ENCODE measurements at regions not wholly inside any gene's neighbourhood (a gene's known extent, or its start where the extent isn't known, plus 50 kb on each side); places are given as distances from the start of the nearest gene placed in this dataset.

DNA sequence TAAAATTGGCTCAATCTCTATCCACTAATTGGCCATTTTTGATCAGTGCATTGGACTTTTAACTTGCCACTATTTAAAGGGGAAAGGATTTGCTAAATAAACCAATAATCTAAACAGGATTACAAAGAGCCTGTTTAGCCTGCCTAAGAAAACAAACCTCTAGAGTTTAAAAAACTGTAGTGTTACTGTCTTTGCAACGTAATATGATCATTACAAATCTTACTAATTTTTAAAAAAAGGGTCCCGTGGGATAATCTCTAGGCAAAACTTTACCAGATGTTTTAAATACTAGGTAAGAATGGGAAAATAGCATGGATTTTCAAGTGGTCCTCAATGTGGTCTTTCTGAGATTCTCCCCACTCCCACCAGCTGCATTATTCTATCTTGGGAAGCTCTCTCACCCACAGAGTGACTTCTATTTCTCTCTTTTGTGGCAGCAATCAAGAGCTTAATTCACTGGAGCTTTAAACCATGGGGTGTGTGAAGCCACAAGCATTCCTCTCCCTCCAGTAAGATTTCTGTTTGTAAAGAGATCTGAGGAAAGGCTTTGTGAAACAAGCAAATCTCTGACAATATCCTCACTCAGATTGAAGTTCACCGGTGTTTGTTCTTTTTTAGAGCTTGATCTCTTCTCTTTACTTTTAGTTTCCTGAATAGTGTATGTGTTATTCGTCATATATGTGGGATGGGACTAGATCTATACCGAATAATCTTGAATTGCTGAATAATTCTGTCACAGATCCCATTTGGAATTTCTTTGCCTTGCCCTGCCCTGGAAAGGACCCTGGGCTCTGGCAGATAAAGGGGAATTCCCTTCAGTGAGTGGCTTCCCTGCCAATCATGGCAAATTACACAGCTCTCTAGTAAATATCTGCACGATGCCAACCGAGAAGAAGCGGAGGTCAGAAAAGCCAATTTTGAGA is 132.2 kb downstream of the TLR5 start:
- Histone ChIP-seq H3K9me3 (ENCODE audit: insufficient read depth in 2 of 2, low read depth in 1 of 2, low read length in 1 of 2) (no peaks in the 10 kb centered on the region), H4K5ac (ENCODE audit: insufficient read length, low read depth, low read length) (no peak overlapping the region), H2BK15ac (ENCODE audit: low read length) (no peak overlapping the region), H3K36me3 (ENCODE audit: control insufficient read depth in 2 of 4, insufficient read depth in 4 of 4, low read length in 3 of 4) (peaks cover 0 to 21% (median 8%) of the 10 kb centered on the region in 4 experiments; a peak in 5 of 8 replicates), H2AFZ (ENCODE audit: low read length) (no peak overlapping the region), H3K4me1 (replicated peaks in 1 of 4; ENCODE audit: control insufficient read depth in 3 of 4, insufficient read depth in 4 of 4, low read length in 3 of 4) (peaks cover 0 to 5% (median 2%) of the 10 kb centered on the region in 4 experiments; a peak in 4 of 7 replicates), H3K18ac (ENCODE audit: extremely low read depth, low read length) (no peak overlapping the region), H3K4ac (replicated peaks; ENCODE audit: insufficient read length, low read depth, low read length) (no peak overlapping the region), H3K27me3 (replicated peaks in 1 of 4; ENCODE audit: control insufficient read depth in 3 of 4, extremely low read depth in 1 of 4, insufficient read depth in 3 of 4, low read length in 3 of 4) (no peaks in the 10 kb centered on the region), H3K4me2 (ENCODE audit: insufficient read depth in 1 of 2, low read depth in 2 of 2, low read length in 2 of 2) (peak overlapping the region; percentile 34 to 41; a peak in 2 of 4 replicates), H3K23ac (ENCODE audit: insufficient read length) (no peak overlapping the region), H3K4me3 (ENCODE audit: extremely low read depth in 1 of 4, insufficient read depth in 2 of 4, low read depth in 3 of 4, low read length in 4 of 4) (peak overlapping the region in 2 of 4 experiments; percentile 9 to 22; a peak in 2 of 8 replicates), H3K23me2 (ENCODE audit: low read depth, low read length) (no peaks in the 10 kb centered on the region), H4K20me1 (replicated peaks in 1 of 2; ENCODE audit: control insufficient read depth in 1 of 2, insufficient read depth in 2 of 2, low read length in 2 of 2) (no peaks in the 10 kb centered on the region), H3K56ac (replicated peaks; ENCODE audit: insufficient read length, low read depth, low read length) (no peak overlapping the region), H3K27ac (ENCODE audit: low read depth, low read length) (no peak overlapping the region; the same call in 1 of the 2 replicates), H2AK5ac (ENCODE audit: low read depth, low read length) (no peak overlapping the region), H2BK5ac (ENCODE audit: low read depth, low read length) (no peak overlapping the region), H3K79me1 (ENCODE audit: low read depth, low read length) (no peaks in the 10 kb centered on the region), H3K9ac (replicated peaks in 1 of 4; ENCODE audit: extremely low read depth in 1 of 4, low read depth in 3 of 4, low read length in 3 of 4) (no peak overlapping the region), H2BK12ac (ENCODE audit: low read depth, low read length) (no peak overlapping the region), H3K79me2 (ENCODE audit: control insufficient read depth in 1 of 2, insufficient read depth in 2 of 2, low read length in 2 of 2) (no peaks in the 10 kb centered on the region), H2BK20ac (ENCODE audit: low read length) (no peak overlapping the region), H4K91ac (replicated peaks; ENCODE audit: insufficient read length, low read length) (no peak overlapping the region), H2BK120ac (replicated peaks; ENCODE audit: low read depth, low read length) (no peak overlapping the region), H3K14ac (ENCODE audit: insufficient read length) (no peak overlapping the region), H4K8ac (ENCODE audit: extremely low read depth, insufficient read depth, low read length) (no peak overlapping the region)
- 45% methylated on average over 8 of the region's 8 CpGs; no CpG with 5 or more reads in 1 of the 2 experiments for WGBS, 2 experiments (ENCODE audit: extremely low coverage in 1 of 2, insufficient coverage in 1 of 2, insufficient read length in 1 of 2, insufficient replicate concordance in 2 of 2, low coverage in 1 of 2, low lambda C conversion rate in 2 of 2, missing lambda C conversion rate in 1 of 2)
- CTCF ChIA-PET (ENCODE audit: partially characterized antibody), result interaction anchor here (0.8 to 1.9 kb wide), 10 partner anchors 20 to 218 kb away, joined by 3 to 9 read pairs (median 3); no protein-coding TSS in a partner anchor
- peak; percentile 77 for TF ChIP-seq NANOG (IDR thresholded peaks at IDR 0.05; ENCODE audit: insufficient read depth, low read depth, low read length, poor library complexity, severe bottlenecking)
- TF ChIP-seq, protein P1, sequence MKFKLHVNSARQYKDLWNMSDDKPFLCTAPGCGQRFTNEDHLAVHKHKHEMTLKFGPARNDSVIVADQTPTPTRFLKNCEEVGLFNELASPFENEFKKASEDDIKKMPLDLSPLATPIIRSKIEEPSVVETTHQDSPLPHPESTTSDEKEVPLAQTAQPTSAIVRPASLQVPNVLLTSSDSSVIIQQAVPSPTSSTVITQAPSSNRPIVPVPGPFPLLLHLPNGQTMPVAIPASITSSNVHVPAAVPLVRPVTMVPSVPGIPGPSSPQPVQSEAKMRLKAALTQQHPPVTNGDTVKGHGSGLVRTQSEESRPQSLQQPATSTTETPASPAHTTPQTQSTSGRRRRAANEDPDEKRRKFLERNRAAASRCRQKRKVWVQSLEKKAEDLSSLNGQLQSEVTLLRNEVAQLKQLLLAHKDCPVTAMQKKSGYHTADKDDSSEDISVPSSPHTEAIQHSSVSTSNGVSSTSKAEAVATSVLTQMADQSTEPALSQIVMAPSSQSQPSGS (IDR thresholded peaks at IDR 0.05; ENCODE audit: low read length), result peak; percentile 44; the same call in 1 of the 2 replicates
- TF ChIP-seq POLR2A (IDR thresholded peaks at IDR 0.05; ENCODE audit: control extremely low read depth in 1 of 2, low read depth in 2 of 2, low read length in 2 of 2), result peak in 1 of 2 experiments; percentile 71; a peak in 2 of 3 replicates
- TF ChIP-seq SUZ12 (IDR thresholded peaks at IDR 0.05; ENCODE audit: low read length), result no peak
- 0 out of 2 replicates have a peak, but pooled peaks have one; percentile 47 for TF ChIP-seq SP1 (IDR thresholded peaks at IDR 0.05; ENCODE audit: low read depth, low read length)
- TF ChIP-seq NRF1 (IDR thresholded peaks at IDR 0.05; ENCODE audit: low read depth, low read length), result no peak
- FAIRE-seq (peak; percentile 86), DNase-seq (ENCODE audit: low read depth in 1 of 2, low spot score in 2 of 2) (no peak)
- POLR2A ChIA-PET (ENCODE audit: partially characterized antibody), result interaction anchor here (0.6 to 7.8 kb wide), 31 partner anchors 8 to 216 kb away, joined by 3 to 58 read pairs (median 4); no protein-coding TSS in a partner anchor
